Jurkat, Clone E6-1 (cell line): ENCODE measurements at regions not wholly inside any gene's neighbourhood (a gene's known extent, or its start where the extent isn't known, plus 50 kb on each side); places are given as distances from the start of the nearest gene placed in this dataset.
"Not testable (repeated sequence)": the region's sequence is repeated elsewhere in the genome, so short reads cannot be mapped to it uniquely, and the experiment has no call there.

Experiments
- DNase-seq: peaks from one replicate; pipeline ENCODE4 v3.0.0-alpha.2; 2011; ENCODE audit warnings: low read depth, low spot score
- H3K4me3 ChIP-seq: 2 replicates; pipeline ENCODE4 v1.5.1; 2011; ENCODE audit warnings: mild to moderate bottlenecking, low read length, control low read depth, moderate library complexity

DNA sequence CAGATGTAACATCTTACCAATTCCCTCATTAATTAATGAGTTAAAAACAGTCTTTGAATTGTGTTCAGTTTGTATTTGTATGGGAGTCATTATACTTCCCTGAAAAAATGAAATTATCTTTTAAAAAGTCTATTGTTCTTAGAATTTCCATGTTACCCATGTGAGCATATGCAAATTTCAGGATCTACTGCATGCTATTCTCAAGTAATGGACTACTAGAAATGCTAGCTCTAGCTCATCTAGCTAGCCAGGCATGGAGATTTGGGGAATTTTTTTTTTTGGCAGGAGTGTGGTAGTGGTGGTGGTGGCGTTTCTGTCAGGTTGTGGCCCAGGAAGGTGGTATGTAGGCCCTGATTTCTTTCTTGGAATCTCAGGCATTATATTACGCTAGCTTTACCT, 218.4 kb downstream of the AEBP2 start:
- no peak for DNase-seq

DNA sequence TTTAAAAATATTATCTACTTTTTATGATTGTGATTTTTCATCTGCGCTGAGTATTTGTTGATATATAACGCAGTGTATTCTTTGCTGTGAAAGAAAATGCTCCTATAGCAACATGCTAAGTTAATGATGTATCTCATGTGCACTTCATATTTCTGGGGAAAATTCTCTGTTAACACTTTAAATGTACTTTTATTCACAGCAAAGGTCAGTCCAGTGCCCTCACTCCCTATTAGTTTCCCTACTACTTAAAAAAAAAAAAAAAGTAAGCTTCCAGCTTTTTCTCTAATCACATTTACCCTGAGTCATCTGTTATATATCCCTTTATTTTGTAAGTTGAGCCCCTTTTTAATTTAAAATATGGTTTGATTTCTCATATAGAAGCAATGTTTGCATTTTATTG, 219.8 kb downstream of the AEBP2 start:
- no peak for DNase-seq
- H3K4me3 ChIP-seq = no peak overlapping the region

More for the DNA sequence above, 218.4 kb downstream of the AEBP2 start:
- no peak overlapping the region for H3K4me3 ChIP-seq

GRCh38 chr12:19659501-19659900, 220.2 kb downstream of the AEBP2 start:
- no peak for DNase-seq
- H3K4me3 ChIP-seq = no peak overlapping the region

GRCh38 chr12:19665121-19665900, 226.0 kb downstream of the AEBP2 start:
- DNase-seq = no peak
- H3K4me3 ChIP-seq = no peak overlapping the region

DNA sequence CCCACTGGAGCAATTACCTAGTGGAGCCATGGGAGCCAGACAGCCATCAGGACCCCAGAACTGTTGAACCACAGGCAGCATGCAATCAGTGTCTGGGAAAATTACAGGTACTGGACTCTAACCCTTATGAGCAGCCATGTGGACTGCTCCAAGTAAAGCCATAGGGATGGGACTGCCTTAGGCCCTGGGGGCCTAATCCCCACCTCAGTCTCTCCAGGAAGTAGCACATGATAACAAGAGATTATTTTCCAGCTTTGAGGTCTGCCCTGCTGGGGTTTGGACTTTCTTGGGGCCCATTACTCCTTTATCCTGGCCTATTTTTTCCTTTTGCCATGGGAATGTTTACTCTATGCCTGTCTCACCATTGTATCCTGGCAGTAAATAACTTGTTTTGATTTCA, 226.8 kb downstream of the AEBP2 start:
- H3K4me3 ChIP-seq = no peak overlapping the region
- DNase-seq = no peak

- H3K4me3 ChIP-seq = no peak overlapping the region
- DNase-seq = no peak
Measured at GRCh38 chr12:19669793-19670192, 230.5 kb downstream of the AEBP2 start.

GRCh38 chr12:19671695-19672094, 232.4 kb downstream of the AEBP2 start:
- H3K4me3 ChIP-seq = no peak overlapping the region
- no peak for DNase-seq

DNA sequence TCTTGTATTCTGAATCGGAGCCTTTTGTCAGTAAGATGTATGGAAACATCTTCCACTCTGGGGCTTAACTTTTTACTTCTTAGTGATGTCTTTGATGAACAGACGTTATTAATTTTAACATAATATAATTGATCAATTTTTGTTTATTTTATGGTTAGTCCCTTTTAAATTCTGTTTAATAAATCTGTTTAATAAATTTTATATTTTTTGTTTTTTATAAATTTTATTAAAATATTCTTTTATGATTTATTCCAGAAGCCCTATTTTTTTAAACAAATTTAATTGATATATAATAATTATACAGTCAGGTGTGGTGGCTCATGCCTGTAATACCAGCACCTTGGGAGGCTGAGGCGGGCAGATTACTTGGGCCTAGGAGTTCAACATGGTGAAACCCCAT, 235.1 kb downstream of the AEBP2 start:
- no peak overlapping the region for H3K4me3 ChIP-seq
- DNase-seq = no peak

DNA sequence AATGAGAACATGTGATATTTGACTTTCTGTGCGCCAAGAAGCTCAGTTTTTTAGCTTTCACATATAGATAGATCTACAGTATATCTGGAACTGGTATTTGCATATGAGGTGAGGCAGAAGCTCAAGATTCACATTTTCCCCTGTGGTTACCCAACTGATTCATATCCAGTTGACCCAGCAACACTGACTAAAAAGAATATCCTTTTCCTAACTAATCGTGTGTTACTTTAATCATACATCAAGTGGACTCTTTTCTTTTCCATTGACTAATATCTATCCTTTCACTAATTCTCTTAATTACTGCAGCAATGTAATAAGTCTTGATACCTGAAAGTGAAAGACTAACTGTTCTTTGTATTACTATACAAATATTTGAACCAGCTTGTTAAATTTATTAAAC, 236.1 kb downstream of the AEBP2 start:
- DNase-seq = no peak
- H3K4me3 ChIP-seq = no peak overlapping the region

GRCh38 chr12:19678501-19678900, 239.2 kb downstream of the AEBP2 start:
- not testable (repeated sequence) for H3K4me3 ChIP-seq
- peak; percentile 42 for DNase-seq

- no peak overlapping the region for H3K4me3 ChIP-seq
- peak; percentile 22 for DNase-seq
Measured at GRCh38 chr12:19681007-19681406, 241.7 kb downstream of the AEBP2 start.

DNA sequence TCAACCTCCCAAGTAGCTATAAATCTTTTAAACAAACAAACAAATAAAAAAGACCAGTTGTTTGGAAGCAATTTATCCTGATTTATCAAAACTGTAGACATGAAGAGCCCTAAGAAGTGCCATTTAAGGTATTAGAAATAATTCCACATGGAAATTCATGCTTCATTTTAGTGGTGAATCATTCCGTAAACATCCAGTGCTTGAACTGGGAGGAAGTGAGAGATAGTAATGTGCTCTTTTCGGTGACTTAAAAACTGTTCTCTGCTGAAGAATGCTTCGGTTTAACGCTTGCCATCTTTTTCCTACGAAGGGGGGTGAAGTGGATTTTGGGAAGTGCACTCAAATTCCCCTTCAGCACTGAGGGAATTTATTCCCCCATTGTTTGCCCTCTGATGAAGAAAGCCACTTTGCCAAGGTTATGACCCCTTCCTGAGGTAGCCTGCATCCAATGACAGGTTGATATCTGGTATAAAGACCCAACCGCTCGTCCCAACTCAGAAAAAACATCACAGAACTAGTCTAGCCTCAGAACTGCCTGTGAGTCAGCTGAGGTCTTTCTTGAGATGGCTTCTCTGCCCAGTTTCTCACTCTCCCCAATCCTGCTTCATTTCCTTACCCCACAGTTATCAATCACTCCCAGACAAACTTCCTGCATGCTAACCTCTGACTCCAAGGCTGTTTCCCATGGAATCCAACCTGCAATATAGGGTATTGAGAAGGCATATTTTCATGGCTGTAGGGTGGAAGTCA, 244.1 kb downstream of the AEBP2 start:
- no peak for DNase-seq

GRCh38 chr12:19687371-19687770, 248.1 kb downstream of the AEBP2 start:
- no peak for DNase-seq
- no peak overlapping the region for H3K4me3 ChIP-seq

More for the DNA sequence above, 244.1 kb downstream of the AEBP2 start:
- no peak overlapping the region for H3K4me3 ChIP-seq

DNA sequence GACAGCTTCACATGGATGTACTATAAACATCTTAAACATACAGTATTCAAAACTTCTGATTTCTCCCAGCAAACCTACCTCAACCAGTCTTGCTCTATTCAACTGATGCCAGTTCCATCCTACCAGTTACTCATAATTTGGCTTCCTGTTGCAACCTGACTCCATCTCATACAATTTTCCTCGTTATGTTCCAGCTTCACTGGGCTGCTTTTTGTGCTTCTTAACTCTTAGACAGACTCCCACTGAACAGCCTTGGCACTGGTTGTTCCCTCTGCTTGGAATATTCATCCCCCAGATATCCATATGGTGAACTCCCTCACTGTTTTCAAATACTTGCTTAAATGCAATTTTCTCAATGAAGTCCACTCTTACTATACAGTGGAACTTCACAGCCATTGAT, 249.2 kb downstream of the AEBP2 start:
- no peak overlapping the region for H3K4me3 ChIP-seq
- DNase-seq = no peak

DNA sequence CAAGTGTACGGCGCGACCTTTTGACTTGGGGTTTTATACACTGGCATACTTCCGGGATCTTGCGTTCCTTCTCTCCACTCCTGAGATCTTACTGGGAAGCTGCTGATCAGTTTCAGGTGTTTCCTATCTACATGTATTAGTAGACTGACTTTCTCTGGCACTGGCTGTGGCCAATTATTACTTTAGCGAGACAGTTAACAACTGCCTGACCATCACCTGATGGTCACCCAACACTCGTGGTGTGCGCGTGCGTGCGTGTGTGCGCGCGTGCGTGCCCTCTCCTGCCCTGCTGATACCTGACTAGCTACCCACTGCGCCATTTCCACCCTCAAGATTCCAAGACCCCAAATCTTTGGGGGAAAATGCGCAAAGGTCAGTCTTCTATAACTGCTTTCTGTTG, 249.9 kb downstream of the AEBP2 start:
- no peak overlapping the region for H3K4me3 ChIP-seq
- DNase-seq = no peak

- no peak for DNase-seq
- H3K4me3 ChIP-seq = no peak overlapping the region
Measured at GRCh38 chr12:19689801-19690472, 250.6 kb downstream of the AEBP2 start.

- no peak overlapping the region for H3K4me3 ChIP-seq
- DNase-seq = no peak
Measured at GRCh38 chr12:19692091-19692490, 252.8 kb downstream of the AEBP2 start.

GRCh38 chr12:19692566-19692965, 253.3 kb downstream of the AEBP2 start:
- H3K4me3 ChIP-seq = no peak overlapping the region
- DNase-seq = no peak

DNA sequence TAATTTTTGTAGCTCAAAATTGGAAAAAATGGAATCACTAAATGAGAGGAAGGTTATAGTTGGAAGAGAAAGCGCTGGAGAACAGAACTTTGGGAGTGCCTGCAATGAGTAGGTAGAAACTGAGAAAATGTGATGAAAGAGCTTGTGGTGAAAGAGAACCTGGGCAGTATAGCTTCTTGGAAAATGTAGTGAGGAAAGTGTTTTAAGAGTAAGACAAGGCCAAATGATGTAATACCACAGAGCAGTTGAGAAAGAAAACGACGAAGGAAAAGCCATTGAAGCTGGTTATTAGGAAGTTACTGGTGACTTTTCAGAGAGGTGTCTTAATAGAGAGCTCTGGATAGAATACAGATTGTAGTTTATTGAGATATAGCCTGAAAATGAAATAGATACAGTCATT, 255.3 kb downstream of the AEBP2 start:
- no peak overlapping the region for H3K4me3 ChIP-seq
- no peak for DNase-seq
